Glutamatergic neuron (in vitro differentiated cells): ENCODE measurements at regions not wholly inside any gene's neighbourhood (a gene's known extent, or its start where the extent isn't known, plus 50 kb on each side); places are given as distances from the start of the nearest gene placed in this dataset.

Source experiments
- DNase-seq: peaks from one replicate; pipeline ENCODE4 v3.0.0; 2022
- H3K27ac Mint-ChIP-seq: one replicate; pipeline ENCODE4 v1.8.0; 2020; ENCODE audit warnings: mild to moderate bottlenecking, mixed read lengths, inconsistent platforms; ENCODE audit not compliant: unreplicated experiment
- H3K27me3 Mint-ChIP-seq: one replicate; pipeline ENCODE4 v1.8.0; 2020; ENCODE audit warnings: mild to moderate bottlenecking, moderate library complexity, mixed read lengths, inconsistent platforms; ENCODE audit not compliant: unreplicated experiment
- H3K36me3 Mint-ChIP-seq: one replicate; pipeline ENCODE4 v1.8.0; 2020; ENCODE audit warnings: mild to moderate bottlenecking, mixed read lengths, inconsistent platforms; ENCODE audit not compliant: unreplicated experiment
- H3K4me1 Mint-ChIP-seq: one replicate; pipeline ENCODE4 v1.8.0; 2020; ENCODE audit warnings: mild to moderate bottlenecking, low read depth, mixed read lengths, inconsistent platforms; ENCODE audit not compliant: unreplicated experiment
- H3K4me3 Mint-ChIP-seq: one replicate; pipeline ENCODE4 v1.8.0; 2020; ENCODE audit warnings: mild to moderate bottlenecking, mixed read lengths, inconsistent platforms; ENCODE audit not compliant: unreplicated experiment
- H3K9me3 Mint-ChIP-seq: one replicate; pipeline ENCODE4 v1.8.0; 2020; ENCODE audit warnings: mild to moderate bottlenecking, moderate library complexity, mixed read lengths, inconsistent platforms; ENCODE audit not compliant: unreplicated experiment
- TF ChIP-seq, protein P1 (sequence below): fragments of 200-600 bp; sonication (generic); IDR thresholded peaks from one replicate; pipeline ENCODE4 v1.5.0; 2021; ENCODE audit not compliant: partially characterized antibody, unreplicated experiment

DNA sequence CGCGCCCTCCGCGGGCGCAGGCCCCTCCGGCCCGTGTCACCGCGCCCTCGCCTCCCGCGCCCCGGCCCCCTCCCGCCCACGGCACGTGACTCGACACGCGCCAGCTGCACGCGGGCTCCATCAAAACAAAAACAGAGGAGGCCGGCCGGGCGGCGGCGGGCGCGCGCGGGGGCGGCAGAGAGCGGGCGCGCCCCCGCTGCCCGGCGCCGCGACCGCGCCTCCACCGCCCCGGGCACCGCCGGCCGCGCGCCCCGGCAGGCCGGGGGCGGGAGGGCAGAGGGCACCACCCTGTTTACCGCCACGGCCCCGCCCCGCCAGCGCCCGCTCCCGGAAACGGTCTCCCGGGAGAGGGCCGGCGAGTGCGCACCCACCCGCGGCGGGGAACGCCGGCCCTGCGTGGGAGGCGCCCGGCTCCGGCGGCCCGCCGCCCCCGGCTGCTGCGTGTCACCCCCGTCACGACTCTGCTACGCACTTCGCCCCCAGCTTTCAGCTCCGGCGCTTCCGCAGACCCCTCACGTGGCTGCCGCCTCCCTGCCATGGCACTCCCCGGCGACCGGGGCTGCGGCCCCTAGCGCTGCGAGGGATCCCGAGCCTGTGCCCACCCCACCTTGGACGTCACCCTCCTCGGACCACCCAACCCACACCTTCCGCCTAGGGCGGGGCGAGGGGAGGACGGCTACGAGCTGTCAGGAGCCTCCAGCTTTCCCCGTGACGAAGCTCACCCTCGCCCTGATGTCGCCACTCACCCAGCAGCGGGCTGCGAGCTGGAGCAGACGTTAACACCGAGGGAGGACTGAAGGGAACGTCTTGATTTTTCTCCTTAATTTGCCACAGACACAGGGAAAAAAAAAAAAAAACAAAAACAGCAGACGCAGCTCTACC is 221.6 kb upstream of the MKLN1 start:
- Mint-ChIP-seq H3K36me3 (no peaks in the 10 kb centered on the region), H3K9me3 (peaks cover 19% of the 10 kb centered on the region), H3K4me3 (peak overlapping the region; percentile 97), H3K27ac (peak overlapping the region; percentile 70), H3K4me1 (peaks cover 13% of the 10 kb centered on the region), H3K27me3 (peaks cover 8% of the 10 kb centered on the region)
- TF ChIP-seq, protein P1, sequence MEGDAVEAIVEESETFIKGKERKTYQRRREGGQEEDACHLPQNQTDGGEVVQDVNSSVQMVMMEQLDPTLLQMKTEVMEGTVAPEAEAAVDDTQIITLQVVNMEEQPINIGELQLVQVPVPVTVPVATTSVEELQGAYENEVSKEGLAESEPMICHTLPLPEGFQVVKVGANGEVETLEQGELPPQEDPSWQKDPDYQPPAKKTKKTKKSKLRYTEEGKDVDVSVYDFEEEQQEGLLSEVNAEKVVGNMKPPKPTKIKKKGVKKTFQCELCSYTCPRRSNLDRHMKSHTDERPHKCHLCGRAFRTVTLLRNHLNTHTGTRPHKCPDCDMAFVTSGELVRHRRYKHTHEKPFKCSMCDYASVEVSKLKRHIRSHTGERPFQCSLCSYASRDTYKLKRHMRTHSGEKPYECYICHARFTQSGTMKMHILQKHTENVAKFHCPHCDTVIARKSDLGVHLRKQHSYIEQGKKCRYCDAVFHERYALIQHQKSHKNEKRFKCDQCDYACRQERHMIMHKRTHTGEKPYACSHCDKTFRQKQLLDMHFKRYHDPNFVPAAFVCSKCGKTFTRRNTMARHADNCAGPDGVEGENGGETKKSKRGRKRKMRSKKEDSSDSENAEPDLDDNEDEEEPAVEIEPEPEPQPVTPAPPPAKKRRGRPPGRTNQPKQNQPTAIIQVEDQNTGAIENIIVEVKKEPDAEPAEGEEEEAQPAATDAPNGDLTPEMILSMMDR = no peak
- DNase-seq = peak; percentile 73

DNA sequence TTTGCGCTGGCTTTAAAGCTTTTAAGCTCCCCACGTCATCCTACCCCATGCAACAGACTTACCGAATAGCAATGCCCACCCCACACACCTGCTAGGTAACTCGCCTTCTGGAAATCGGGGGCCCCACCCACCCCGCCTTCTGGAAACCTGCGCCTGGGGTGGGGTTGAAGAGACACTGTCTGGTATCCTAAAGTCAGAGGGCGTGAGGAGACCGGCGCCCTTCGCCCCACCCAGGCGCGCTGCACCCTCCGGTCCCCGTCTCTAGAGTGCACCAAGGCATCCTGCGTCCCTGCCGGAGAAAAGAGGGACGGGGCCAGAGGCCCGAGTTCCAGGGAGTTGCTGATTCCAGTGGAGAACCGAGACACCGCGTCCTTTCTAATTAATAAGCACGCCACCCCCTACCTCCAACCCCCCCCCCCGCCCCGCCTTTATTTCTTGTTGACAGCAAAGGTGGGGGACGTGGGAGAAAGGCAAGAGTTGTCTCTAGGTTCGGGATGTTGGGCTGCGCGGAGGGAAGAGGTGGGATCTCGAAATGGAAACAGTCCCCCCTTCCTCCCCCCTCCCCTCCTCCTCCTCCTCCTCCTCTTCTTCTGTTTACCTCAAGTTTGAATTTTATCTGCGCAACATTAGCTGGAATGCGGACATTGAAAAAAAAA is 220.9 kb upstream of the MKLN1 start:
- no peaks in the 10 kb centered on the region for H3K36me3 Mint-ChIP-seq
- H3K4me3 Mint-ChIP-seq = peak overlapping the region; percentile 97
- peaks cover 13% of the 10 kb centered on the region for H3K4me1 Mint-ChIP-seq
- H3K9me3 Mint-ChIP-seq = peaks cover 19% of the 10 kb centered on the region
- H3K27me3 Mint-ChIP-seq = peaks cover 7% of the 10 kb centered on the region
- TF ChIP-seq, protein P1 = no peak
- peak overlapping the region; percentile 70 for H3K27ac Mint-ChIP-seq
- DNase-seq = peak; percentile 50

DNA sequence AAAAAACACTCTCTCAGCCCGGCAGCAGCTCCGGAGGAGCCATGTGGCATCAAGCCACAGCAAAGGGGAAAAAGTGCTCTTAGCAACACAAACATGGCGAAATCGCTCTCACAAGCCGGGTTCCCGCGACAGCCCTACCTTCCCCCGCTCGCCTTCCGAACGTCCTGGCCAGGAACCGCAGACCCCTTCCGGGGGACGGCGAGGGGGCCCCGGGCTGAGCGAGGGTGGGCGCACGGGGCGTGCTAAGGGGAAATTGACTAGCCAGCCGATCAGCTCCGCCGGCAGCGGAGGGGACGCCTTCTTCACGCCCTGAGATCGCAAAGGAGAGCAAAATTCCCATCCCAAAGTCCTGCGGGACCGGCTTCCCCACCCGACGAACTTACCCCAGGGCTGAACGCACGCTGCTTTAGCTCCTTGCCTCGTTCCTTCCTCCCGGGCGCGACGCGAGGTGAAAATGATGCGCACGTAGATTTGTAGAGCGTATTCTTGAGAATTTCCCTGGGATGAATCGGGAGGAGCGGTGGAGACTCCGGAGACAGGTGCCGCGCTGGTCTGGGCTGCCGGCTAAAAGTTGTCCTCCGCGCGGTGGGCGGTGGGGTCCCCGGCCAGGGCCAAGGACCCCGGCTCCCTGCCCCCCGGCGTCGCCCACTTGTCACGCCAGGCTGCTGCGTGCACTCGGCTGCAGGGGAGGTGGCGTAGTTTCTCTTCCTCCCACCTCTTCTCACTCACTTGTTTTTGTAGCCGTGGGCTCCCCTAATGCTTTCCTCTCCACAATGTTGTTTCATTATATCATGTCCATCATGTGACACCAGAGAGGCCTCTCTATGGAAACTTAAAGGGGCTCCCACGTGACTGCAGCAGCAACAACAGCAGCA is 220.1 kb upstream of the MKLN1 start:
- no peaks in the 10 kb centered on the region for H3K36me3 Mint-ChIP-seq
- peak overlapping the region; percentile 81 for H3K27ac Mint-ChIP-seq
- peaks cover 13% of the 10 kb centered on the region for H3K4me1 Mint-ChIP-seq
- DNase-seq = peak; percentile 46
- peak overlapping the region; percentile 97 for H3K4me3 Mint-ChIP-seq
- TF ChIP-seq, protein P1 = no peak
- peaks cover 19% of the 10 kb centered on the region for H3K9me3 Mint-ChIP-seq
- peaks cover 7% of the 10 kb centered on the region for H3K27me3 Mint-ChIP-seq

DNA sequence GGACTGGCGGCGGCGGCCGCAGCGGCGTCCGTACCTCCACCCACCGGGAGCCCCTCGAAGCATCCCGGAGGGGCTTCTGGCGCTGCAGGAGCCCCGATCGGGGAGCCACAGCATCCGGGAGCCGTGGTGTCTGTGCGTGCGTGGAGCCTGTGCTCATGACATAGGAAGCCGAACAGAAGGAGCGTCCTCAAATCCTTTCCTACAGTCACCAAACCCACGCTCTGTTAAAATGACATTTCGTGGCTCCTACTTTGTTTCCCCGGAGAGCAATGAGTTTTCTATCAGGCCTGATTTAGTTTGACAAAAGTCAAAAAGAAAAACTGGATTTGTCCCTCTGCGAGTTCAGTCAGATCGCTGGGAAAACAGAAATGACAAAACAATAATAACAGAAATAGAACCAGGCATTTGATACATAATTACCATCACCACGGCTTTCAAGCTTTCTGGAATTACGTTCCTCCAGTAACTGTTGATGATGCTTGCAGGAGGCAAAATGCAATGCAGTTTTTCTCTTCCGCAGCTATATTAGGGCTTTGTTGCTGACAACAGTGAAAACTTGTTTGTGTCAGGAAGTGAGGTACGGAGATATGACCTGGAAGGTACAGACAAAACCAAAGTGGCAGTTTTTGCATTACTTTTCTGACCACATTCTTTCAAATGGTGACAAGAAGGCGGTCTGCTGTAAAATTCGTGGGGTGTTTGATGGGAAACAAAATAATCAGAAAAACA is 219.3 kb upstream of the MKLN1 start:
- H3K27ac Mint-ChIP-seq = peak overlapping the region; percentile 79
- H3K4me1 Mint-ChIP-seq = peaks cover 13% of the 10 kb centered on the region
- H3K27me3 Mint-ChIP-seq = peaks cover 7% of the 10 kb centered on the region
- peaks cover 19% of the 10 kb centered on the region for H3K9me3 Mint-ChIP-seq
- DNase-seq = peak; percentile 64
- H3K36me3 Mint-ChIP-seq = no peaks in the 10 kb centered on the region
- H3K4me3 Mint-ChIP-seq = peak overlapping the region; percentile 97
- TF ChIP-seq, protein P1 = no peak
